Epithelial cell of proximal tubule (primary cell): ENCODE measurements at regions not wholly inside any gene's neighbourhood (a gene's known extent, or its start where the extent isn't known, plus 50 kb on each side); places are given as distances from the start of the nearest gene placed in this dataset.

Source experiments
- DNase-seq: peaks from one replicate; pipeline ENCODE4 v3.0.0-alpha.2; 2011; ENCODE audit warnings: low read depth
- H3K4me3 ChIP-seq: 2 replicates; pipeline ENCODE4 v1.5.1; 2011; ENCODE audit warnings: low read depth, mild to moderate bottlenecking, low read length
- TF ChIP-seq, protein P1 (sequence below): conservative IDR thresholded peaks from 2 replicates; pipeline ENCODE4 v1.5.1; 2012; ENCODE audit warnings: low read depth, mild to moderate bottlenecking, low read length

DNA sequence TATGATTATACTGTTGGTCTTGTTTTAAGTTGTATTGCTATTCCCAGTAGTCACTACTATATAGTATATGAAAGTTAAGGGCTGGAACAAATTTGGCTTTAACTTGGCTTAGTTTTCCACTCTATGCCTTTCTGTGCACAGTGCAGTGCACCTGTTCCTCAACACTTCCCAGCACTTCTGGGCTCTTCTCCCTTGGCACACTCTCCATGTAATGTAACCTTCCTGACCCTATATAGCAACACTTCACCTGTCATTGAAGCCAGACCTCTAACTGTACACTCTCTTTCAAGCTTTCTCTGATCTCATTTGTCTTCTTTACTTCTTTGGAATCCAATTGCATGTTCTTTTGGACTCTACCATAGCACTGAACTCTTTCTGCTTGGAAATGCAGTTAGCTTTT, 83.9 kb upstream of the SMIM30 start:
- H3K4me3 ChIP-seq = no peak overlapping the region
- no peak for DNase-seq
- TF ChIP-seq, protein P1, sequence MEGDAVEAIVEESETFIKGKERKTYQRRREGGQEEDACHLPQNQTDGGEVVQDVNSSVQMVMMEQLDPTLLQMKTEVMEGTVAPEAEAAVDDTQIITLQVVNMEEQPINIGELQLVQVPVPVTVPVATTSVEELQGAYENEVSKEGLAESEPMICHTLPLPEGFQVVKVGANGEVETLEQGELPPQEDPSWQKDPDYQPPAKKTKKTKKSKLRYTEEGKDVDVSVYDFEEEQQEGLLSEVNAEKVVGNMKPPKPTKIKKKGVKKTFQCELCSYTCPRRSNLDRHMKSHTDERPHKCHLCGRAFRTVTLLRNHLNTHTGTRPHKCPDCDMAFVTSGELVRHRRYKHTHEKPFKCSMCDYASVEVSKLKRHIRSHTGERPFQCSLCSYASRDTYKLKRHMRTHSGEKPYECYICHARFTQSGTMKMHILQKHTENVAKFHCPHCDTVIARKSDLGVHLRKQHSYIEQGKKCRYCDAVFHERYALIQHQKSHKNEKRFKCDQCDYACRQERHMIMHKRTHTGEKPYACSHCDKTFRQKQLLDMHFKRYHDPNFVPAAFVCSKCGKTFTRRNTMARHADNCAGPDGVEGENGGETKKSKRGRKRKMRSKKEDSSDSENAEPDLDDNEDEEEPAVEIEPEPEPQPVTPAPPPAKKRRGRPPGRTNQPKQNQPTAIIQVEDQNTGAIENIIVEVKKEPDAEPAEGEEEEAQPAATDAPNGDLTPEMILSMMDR = no peak

DNA sequence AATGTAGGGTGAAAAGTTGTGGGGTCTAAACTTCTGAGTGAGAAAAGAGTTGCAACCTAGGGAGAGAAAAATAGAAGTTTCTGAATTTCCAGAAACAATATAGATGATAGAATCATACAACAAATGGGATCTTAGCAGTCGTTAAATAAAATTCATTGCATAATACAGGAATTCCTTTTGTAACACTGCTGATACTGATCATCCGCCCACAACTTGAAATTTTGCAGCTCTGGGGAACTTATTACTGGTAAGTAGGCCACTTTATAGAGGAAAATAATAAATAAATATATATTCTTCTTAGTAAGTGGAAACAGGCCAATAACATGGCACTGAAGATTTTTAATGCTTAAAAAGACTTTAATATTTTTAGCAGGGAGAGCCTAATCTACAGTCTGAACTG, 81.9 kb upstream of the SMIM30 start:
- no peak overlapping the region for H3K4me3 ChIP-seq
- TF ChIP-seq, protein P1 = no peak
- DNase-seq = no peak

DNA sequence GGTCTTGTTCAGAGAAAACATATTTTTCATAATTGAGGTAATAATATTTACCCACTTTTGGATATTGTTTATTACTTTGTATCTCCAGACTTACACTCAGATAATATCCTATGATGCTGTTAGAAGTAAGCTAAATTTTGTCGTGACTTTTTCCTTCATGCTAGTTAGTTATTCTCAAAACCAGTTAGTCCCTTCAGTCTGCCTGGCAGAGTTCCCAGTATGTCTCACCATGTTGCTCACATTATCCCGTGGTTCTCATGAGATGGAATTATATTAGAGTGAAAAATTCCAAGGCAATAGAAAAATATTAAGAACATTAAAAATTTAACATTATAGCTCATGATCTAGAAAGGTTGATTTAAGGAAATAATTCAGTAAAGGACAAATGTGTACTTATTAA, 81.5 kb upstream of the SMIM30 start:
- TF ChIP-seq, protein P1 = no peak
- H3K4me3 ChIP-seq = no peak overlapping the region
- peak; percentile 51 for DNase-seq

DNA sequence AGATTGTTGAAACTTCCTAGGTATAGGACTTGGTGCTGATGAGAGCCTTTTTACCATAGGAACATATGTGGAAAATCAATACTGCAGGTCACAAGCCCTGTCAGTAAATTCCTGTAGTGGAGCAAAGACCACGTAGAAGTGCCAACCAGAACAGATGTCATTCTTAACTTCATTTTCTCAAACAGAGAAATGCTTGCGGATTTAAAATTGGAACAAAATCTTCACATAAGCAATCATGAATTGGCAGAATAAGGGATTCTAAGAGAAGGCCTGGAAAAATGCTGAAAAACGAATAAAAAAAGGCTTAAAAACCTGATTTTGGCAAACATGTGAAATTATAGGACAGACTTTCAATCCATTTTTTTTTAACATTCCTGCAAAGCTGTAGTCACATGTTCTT, 80.8 kb upstream of the SMIM30 start:
- H3K4me3 ChIP-seq = no peak overlapping the region
- no peak for DNase-seq
- TF ChIP-seq, protein P1 = no peak

DNA sequence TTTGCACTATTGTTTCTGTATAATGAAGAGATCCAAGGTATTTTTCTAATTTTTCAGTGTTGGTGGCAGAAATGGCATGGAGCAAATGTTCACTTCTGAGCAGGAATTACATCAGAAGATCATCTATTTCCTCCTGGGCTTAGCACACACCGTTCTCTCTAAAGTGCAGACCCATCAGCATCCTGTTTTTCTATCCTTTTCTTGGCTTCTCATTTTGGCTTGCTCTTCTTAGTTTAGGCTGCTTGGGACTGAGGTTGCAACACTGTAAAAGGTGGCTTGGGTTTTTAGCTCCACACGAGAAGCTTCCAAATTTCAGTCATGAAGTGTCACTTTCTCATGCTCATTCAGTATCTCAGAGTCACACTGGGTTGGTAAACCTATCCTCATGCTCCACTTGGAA, 79.9 kb upstream of the SMIM30 start:
- TF ChIP-seq, protein P1 = no peak
- no peak overlapping the region for H3K4me3 ChIP-seq
- no peak for DNase-seq

DNA sequence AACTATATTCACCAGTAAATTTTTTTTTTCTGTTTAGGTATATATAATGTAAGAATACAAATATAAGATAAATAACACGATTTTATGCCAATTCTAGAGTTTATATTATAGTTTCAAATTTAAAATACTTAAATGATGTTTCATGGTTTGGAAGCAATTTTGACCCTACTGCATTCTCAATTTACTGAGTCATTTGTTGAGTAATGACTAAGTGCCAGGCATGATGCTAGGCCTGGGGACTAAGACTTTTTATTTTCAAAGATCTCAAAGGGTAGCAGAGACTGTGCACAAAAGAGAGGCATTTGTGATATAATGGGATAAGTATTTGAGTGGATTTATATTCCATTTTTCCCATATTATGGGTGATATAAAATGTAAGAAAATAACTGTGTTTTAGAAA, 78.9 kb upstream of the SMIM30 start:
- TF ChIP-seq, protein P1 = no peak
- no peak overlapping the region for H3K4me3 ChIP-seq
- no peak for DNase-seq

DNA sequence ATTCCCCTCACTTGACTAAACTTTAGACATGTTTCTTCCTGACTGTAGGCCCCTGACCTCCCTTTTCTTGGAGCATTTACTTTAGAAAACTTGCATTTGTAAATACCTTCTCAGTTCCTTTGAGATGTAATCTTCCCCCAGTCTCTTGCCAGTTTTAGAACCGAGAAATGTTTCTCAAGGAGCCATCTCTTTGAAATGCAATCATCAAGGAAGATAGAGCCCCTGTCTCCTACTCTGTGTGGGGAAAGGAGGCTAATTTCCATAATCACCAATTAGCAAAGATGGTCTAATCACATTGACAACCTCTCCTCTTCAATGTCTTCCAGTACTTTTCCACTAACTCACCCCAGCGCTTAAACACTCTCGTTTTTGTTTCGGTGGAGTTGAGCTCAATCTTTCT, 70.0 kb upstream of the SMIM30 start:
- no peak for DNase-seq
- TF ChIP-seq, protein P1 = no peak
- no peak overlapping the region for H3K4me3 ChIP-seq
